Naive thymus-derived CD8-positive, alpha-beta T cell (primary cell): ENCODE measurements at regions not wholly inside any gene's neighbourhood (a gene's known extent, or its start where the extent isn't known, plus 50 kb on each side); places are given as distances from the start of the nearest gene placed in this dataset.
"Not testable (repeated sequence)": the region's sequence is repeated elsewhere in the genome, so short reads cannot be mapped to it uniquely, and the experiment has no call there.

Experiments used
- ATAC-seq, 2 donors: fragments of 150-1000 bp; cut with Tn5 transposase in 1 of 2; sonication (Bioruptor Pico), chemical (Tn5 transposase) in 1 of 2; 1 replicate in 1 of 2; 2 replicates in 1 of 2; pipeline ENCODE4 v1.10.0; 2021; ENCODE audit warnings: mild to moderate bottlenecking in 2 of 2, moderate library complexity in 2 of 2
- POLR2A ChIA-PET: fragments of 350-600 bp; sonication (Branson Sonifier 250); formaldehyde crosslinking; loops from one replicate; lab custom pipeline; 2021; ENCODE audit warnings: antibody characterized with exemption; lab: Charles Lee
- DNase-seq, 10 donors: peaks; one replicate each; pipeline versions ENCODE4 v3.0.0 to v3.0.0-alpha.2; 2020 to 2022
- H3K27ac Mint-ChIP-seq, 10 donors: one replicate each; pipeline ENCODE4 v1.8.0; 2020 to 2022; ENCODE audit warnings: mild to moderate bottlenecking in 10 of 10, mixed read lengths in 10 of 10, moderate library complexity in 4 of 10, inconsistent platforms in 1 of 10
- H3K27me3 Mint-ChIP-seq, 5 donors: one replicate each; pipeline ENCODE4 v1.8.0; 2021 to 2022; ENCODE audit warnings: mixed read lengths in 5 of 5
- H3K36me3 Mint-ChIP-seq, 3 donors: one replicate each; pipeline ENCODE4 v1.8.0; 2020 to 2022; ENCODE audit warnings: mixed read lengths in 3 of 3, mild to moderate bottlenecking in 2 of 3, inconsistent platforms in 1 of 3
- H3K4me1 Mint-ChIP-seq, 4 donors: one replicate each; pipeline ENCODE4 v1.8.0; 2021 to 2022; ENCODE audit warnings: mixed read lengths in 4 of 4
- H3K4me3 Mint-ChIP-seq, 10 donors: one replicate each; pipeline ENCODE4 v1.8.0; 2020 to 2022; ENCODE audit warnings: mild to moderate bottlenecking in 10 of 10, mixed read lengths in 10 of 10, moderate library complexity in 6 of 10, inconsistent platforms in 1 of 10
- H3K9me3 Mint-ChIP-seq, 9 donors: one replicate each; pipeline ENCODE4 v1.8.0; 2020 to 2022; ENCODE audit warnings: mixed read lengths in 9 of 9, mild to moderate bottlenecking in 3 of 9, inconsistent platforms in 1 of 9, moderate library complexity in 1 of 9

DNA sequence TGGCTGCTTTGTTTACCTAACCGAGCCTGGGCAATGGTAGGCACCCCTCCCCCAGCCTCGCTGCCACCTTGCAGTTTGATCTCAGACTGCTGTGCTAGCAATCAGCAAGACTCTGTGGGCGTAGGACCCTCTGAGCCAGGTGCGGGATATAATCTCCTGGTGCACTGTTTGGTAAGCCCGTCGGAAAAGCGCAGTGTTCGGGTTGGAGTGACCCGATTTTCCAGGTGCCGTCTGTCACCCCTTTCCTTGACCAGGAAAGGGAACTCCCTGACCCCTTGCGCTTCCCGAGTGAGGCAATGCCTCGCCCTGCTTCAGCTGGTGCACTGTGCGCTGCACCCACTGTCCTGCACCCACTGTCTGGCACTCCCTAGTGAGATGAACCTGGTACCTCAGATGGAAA is 482.2 kb upstream of the SMC2 start:
- peaks cover 0 to 21% (median 6%) of the 10 kb centered on the region in 9 donors for H3K9me3 Mint-ChIP-seq
- H3K4me1 Mint-ChIP-seq, H3K27me3 Mint-ChIP-seq, ATAC-seq, H3K36me3 Mint-ChIP-seq, H3K4me3 Mint-ChIP-seq, H3K27ac Mint-ChIP-seq, POLR2A ChIA-PET, DNase-seq: not testable (repeated sequence)

- Mint-ChIP-seq H3K9me3 (peaks cover 0 to 10% (median 6%) of the 10 kb centered on the region in 9 donors), H3K4me3 (no peak overlapping the region), H3K36me3 (no peaks in the 10 kb centered on the region), H3K27me3 (no peaks in the 10 kb centered on the region), H3K4me1 (no peaks in the 10 kb centered on the region), H3K27ac (no peak overlapping the region)
- POLR2A ChIA-PET = no interaction called here
- no peak for ATAC-seq
- no peak for DNase-seq
Observed at GRCh38 chr9:103615994-103616393, 478.1 kb upstream of the SMC2 start.

DNA sequence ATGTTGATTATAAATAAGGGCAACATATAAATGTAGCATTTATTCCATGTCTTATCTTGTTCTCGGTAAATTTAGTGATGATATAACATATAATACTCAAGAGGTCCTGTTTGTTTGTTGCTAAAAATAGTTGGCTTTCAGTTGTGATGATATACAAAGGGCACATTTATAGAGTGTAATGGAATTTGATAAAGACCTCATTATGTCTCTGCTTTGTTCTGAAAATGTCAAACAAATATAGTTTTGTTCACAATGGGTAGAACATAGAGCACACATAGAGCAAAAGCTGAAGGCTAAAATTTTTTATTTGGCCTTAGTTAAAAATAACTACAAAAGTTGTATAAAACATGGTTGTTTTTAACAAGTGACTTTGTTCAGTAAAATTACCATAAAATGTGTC is 477.1 kb upstream of the SMC2 start:
- no peak for DNase-seq
- H3K4me1 Mint-ChIP-seq = no peaks in the 10 kb centered on the region
- H3K4me3 Mint-ChIP-seq = no peak overlapping the region
- no peak for ATAC-seq
- H3K27me3 Mint-ChIP-seq = no peaks in the 10 kb centered on the region
- no peak overlapping the region for H3K27ac Mint-ChIP-seq
- no peaks in the 10 kb centered on the region for H3K36me3 Mint-ChIP-seq
- H3K9me3 Mint-ChIP-seq = peaks cover 0 to 9% (median 6%) of the 10 kb centered on the region in 9 donors
- POLR2A ChIA-PET = no interaction called here

DNA sequence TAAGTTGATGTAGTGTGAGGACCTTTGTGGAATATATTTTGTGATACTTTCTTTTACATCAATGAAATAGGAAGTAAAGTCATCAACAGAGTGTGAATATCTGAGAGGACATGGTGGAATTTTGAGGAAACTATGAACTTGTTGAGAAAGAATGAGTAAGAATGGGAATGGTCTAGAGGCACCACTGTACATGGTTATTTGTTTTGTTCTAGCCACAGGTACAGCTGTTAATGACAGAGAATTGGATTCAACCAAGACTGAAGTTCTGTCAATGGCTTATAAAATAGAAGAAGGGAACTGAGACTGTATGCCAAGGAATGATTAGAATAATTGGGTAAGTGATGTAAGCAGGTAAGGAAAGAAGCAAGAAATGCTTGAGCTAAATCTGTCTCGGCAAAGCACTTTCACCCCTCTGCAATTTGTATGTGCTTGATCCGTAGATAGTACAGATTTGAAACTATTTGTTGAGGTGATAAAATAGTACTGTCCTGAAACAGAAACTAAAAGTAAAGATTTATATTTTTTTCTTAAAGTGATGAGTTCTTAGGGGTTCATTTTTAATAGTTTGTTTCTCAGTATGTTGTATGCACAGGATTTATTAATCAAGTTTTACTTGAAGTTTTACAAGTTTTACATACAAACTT is 468.8 kb upstream of the SMC2 start:
- no peak for DNase-seq
- Mint-ChIP-seq H3K36me3 (no peaks in the 10 kb centered on the region), H3K27ac (no peak overlapping the region), H3K9me3 (peaks cover 0 to 10% (median 0%) of the 10 kb centered on the region in 9 donors), H3K27me3 (no peaks in the 10 kb centered on the region), H3K4me1 (peaks cover 0 to 2% (median 0%) of the 10 kb centered on the region in 4 donors), H3K4me3 (no peak overlapping the region)
- no peak for ATAC-seq
- POLR2A ChIA-PET = no interaction called here

GRCh38 chr9:103627731-103628130 is 466.4 kb upstream of the SMC2 start:
- Mint-ChIP-seq H3K9me3 (peaks cover 0 to 17% (median 0%) of the 10 kb centered on the region in 9 donors), H3K36me3 (no peaks in the 10 kb centered on the region), H3K27ac (no peak overlapping the region), H3K4me1 (peaks cover 0 to 2% (median 0%) of the 10 kb centered on the region in 4 donors), H3K27me3 (no peaks in the 10 kb centered on the region), H3K4me3 (no peak overlapping the region)
- ATAC-seq = no peak
- DNase-seq = no peak
- POLR2A ChIA-PET = no interaction called here

DNA sequence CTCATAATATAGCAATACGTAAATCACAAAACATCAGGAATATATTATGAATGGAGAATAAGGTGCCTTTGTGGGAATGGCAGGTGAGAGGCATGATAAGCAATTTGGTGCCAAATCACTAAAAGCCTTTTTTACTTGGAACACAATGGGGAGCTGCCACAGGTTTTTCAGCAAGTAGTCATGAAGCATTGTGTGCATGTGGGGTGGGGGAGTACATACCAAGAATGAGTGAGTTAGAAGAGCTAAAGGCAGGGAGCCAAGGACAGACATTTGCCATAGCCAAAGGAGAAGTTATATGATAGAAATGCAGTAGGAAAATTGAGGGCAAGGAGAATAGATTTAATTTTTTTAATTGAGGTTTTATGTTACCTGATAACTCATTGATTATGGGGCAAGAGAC is 445.0 kb upstream of the SMC2 start:
- Mint-ChIP-seq H3K27ac (no peak overlapping the region), H3K9me3 (peaks cover 0 to 13% (median 2%) of the 10 kb centered on the region in 9 donors), H3K36me3 (no peaks in the 10 kb centered on the region), H3K4me3 (no peak overlapping the region), H3K4me1 (no peaks in the 10 kb centered on the region), H3K27me3 (no peaks in the 10 kb centered on the region)
- DNase-seq (no peak), ATAC-seq (no peak)
- POLR2A ChIA-PET = no interaction called here

GRCh38 chr9:103658156-103658555 is 436.0 kb upstream of the SMC2 start:
- no peaks in the 10 kb centered on the region for H3K4me1 Mint-ChIP-seq
- POLR2A ChIA-PET = no interaction called here
- H3K9me3 Mint-ChIP-seq = peaks cover 0 to 30% (median 18%) of the 10 kb centered on the region in 9 donors
- no peaks in the 10 kb centered on the region for H3K27me3 Mint-ChIP-seq
- no peak for ATAC-seq
- H3K27ac Mint-ChIP-seq = no peak overlapping the region
- no peak for DNase-seq
- H3K36me3 Mint-ChIP-seq = no peaks in the 10 kb centered on the region
- peak overlapping the region in 1 of 10 donors; percentile 38 for H3K4me3 Mint-ChIP-seq

DNA sequence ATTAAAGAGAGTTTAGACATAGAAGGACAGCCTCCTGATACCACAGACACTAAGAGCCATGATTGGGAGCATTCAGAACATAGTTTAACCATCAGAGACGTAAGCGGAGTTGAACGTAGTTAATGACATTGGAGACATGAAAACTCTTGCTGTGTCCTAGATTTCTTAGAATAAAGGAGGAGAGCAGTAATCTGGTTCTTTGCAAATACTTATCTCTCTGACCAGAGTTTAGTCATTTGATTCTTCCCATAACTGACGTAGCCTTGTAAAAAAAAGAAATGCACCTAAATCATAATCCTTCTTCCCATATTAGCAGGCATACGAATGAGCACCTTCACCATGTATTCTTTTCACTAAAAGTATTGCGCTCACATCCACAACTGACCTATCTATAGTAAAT is 433.3 kb upstream of the SMC2 start:
- H3K9me3 Mint-ChIP-seq = peaks cover 0 to 30% (median 18%) of the 10 kb centered on the region in 9 donors
- H3K27me3 Mint-ChIP-seq = no peaks in the 10 kb centered on the region
- H3K4me1 Mint-ChIP-seq = no peaks in the 10 kb centered on the region
- no peak overlapping the region for H3K4me3 Mint-ChIP-seq
- DNase-seq (no peak), ATAC-seq (no peak)
- no peak overlapping the region for H3K27ac Mint-ChIP-seq
- H3K36me3 Mint-ChIP-seq = no peaks in the 10 kb centered on the region
- POLR2A ChIA-PET = no interaction called here

- ATAC-seq = no peak
- Mint-ChIP-seq H3K9me3 (peaks cover 0 to 29% (median 18%) of the 10 kb centered on the region in 9 donors), H3K27me3 (no peaks in the 10 kb centered on the region), H3K4me3 (no peak overlapping the region), H3K4me1 (no peaks in the 10 kb centered on the region), H3K36me3 (no peaks in the 10 kb centered on the region), H3K27ac (no peak overlapping the region)
- POLR2A ChIA-PET = no interaction called here
- DNase-seq = no peak
Observed at GRCh38 chr9:103661663-103662062, 432.4 kb upstream of the SMC2 start.

DNA sequence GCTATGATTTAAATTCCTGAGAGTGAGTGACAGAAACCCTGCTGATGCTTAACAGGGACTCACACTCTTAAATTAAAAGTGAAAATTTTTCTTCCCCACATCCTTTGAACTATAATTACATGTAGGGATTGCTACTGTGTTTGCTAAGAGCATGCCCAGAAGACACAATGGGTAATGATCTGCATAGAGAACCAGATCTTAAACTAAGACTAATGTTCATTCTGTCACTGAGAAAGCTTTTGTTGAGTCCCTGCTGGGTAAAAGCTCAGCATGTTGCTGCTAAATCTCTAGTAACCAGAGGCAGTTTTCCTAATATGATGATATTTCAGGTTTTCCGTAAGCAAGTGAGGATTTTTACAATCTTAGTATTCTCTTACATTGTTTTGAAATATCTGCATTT is 424.8 kb upstream of the SMC2 start:
- POLR2A ChIA-PET = no interaction called here
- peaks cover 0 to 3% (median 0%) of the 10 kb centered on the region in 9 donors for H3K9me3 Mint-ChIP-seq
- no peak overlapping the region for H3K4me3 Mint-ChIP-seq
- no peak for ATAC-seq
- H3K27me3 Mint-ChIP-seq = no peaks in the 10 kb centered on the region
- no peak for DNase-seq
- no peaks in the 10 kb centered on the region for H3K36me3 Mint-ChIP-seq
- H3K27ac Mint-ChIP-seq = no peak overlapping the region
- H3K4me1 Mint-ChIP-seq = no peaks in the 10 kb centered on the region

- no peak for DNase-seq
- Mint-ChIP-seq H3K4me1 (no peaks in the 10 kb centered on the region), H3K36me3 (no peaks in the 10 kb centered on the region), H3K4me3 (no peak overlapping the region), H3K9me3 (peaks cover 0 to 10% (median 0%) of the 10 kb centered on the region in 9 donors), H3K27me3 (peaks cover 0 to 4% (median 0%) of the 10 kb centered on the region in 5 donors), H3K27ac (no peak overlapping the region)
- ATAC-seq = no peak
- POLR2A ChIA-PET = no interaction called here
Observed at GRCh38 chr9:103674271-103674670, 419.8 kb upstream of the SMC2 start.

GRCh38 chr9:103680581-103680980 is 413.5 kb upstream of the SMC2 start:
- ATAC-seq = no peak
- Mint-ChIP-seq H3K27me3 (peaks cover 0 to 4% (median 0%) of the 10 kb centered on the region in 5 donors), H3K4me1 (no peaks in the 10 kb centered on the region), H3K27ac (no peak overlapping the region), H3K36me3 (no peaks in the 10 kb centered on the region), H3K4me3 (no peak overlapping the region), H3K9me3 (peaks cover 0 to 11% (median 2%) of the 10 kb centered on the region in 9 donors)
- POLR2A ChIA-PET = no interaction called here
- DNase-seq = no peak

DNA sequence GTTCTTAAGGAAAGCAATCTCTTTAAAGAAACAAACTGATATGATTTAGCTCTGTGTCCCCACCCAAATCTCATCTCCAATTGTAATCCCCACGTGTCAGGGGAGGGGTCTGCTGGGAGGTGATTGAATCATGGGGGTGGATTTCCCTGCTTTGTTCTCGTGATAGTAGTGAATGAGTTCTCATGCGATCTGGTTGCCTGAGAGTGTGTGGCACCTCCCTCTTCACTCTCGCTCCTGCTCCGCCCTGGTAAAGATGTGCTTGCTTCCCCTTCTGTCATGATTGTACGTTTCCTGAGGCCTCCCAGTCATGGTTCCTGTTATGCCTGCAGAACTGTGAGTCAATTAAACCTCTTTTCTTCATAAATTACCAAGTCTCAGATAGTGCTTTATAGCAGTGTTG is 412.7 kb upstream of the SMC2 start:
- H3K9me3 Mint-ChIP-seq = peaks cover 0 to 9% (median 0%) of the 10 kb centered on the region in 9 donors
- no peak for DNase-seq
- no peaks in the 10 kb centered on the region for H3K36me3 Mint-ChIP-seq
- POLR2A ChIA-PET = no interaction called here
- H3K27ac Mint-ChIP-seq = no peak overlapping the region
- H3K4me1 Mint-ChIP-seq = no peaks in the 10 kb centered on the region
- no peak overlapping the region for H3K4me3 Mint-ChIP-seq
- ATAC-seq = no peak
- H3K27me3 Mint-ChIP-seq = peaks cover 0 to 4% (median 0%) of the 10 kb centered on the region in 5 donors
